ENCODE measurements at regions not wholly inside any gene's neighbourhood (a gene's known extent, or its start where the extent isn't known, plus 50 kb on each side); places are given as distances from the start of the nearest gene placed in this dataset.

DNA sequence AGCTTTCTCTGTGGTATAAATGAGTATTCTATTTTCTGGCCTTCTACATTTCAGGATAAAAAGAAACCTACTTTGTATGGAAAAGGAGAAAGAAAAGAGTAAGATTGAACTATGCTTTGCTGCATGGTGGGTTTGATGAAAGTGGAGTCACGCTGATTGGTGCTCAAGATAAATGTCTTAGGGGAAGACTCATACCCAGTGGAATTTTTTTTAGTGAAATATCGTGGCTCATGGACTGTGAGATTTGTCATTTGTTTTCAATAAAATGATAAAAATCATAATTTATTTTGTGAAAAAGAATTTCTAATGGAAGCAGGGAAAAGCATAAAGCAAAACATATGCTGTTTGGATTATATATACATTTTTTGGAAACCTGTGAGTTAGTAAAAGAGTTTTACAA lies 292.5 kb downstream of the ZPLD1 start:
- no peak for TF ChIP-seq CTCF (IDR thresholded peaks at IDR 0.05)
- no peak for TF ChIP-seq POLR2A (IDR thresholded peaks at IDR 0.05)
- TF ChIP-seq EP300 (IDR thresholded peaks at IDR 0.05), result no peak
- TF ChIP-seq POLR2AphosphoS5 (IDR thresholded peaks at IDR 0.05), result no peak

All from sigmoid colon (tissue), 4 donors.